K562 (cell line): ENCODE measurements at regions not wholly inside any gene's neighbourhood (a gene's known extent, or its start where the extent isn't known, plus 50 kb on each side); places are given as distances from the start of the nearest gene placed in this dataset.

Source experiments
- ATAC-seq: fragments of 200-7000 bp; cut with Tn5 transposase; 3 replicates; pipeline ENCODE4 v1.9.1; 2020; ENCODE audit warnings: moderate library complexity
- BruUV-seq: library from RNA; stranded (reverse); fragments of 400-500 nt; replicated peaks from 2 replicates; lab custom pipeline; 2021; lab: Mats Ljungman, UMichigan
- CTCF ChIA-PET: fragments of 300-600 bp; formaldehyde crosslinking; extraction: SDS; loops from one replicate; lab custom pipeline; 2021; ENCODE audit warnings: low intra/inter-chr PET ratio; lab: Yijun Ruan, JAX
- POLR2A ChIA-PET: fragments of 300-600, 350-650 bp; sonication (Branson Sonifier 250); formaldehyde crosslinking; extraction: SDS; loops from one replicate; lab custom pipeline; 2021; ENCODE audit warnings: antibody characterized with exemption, inconsistent platforms; lab: Yijun Ruan, JAX
- DNase-seq, 4 experiments: peaks; one replicate each; pipeline versions ENCODE4 v3.0.0 to v3.0.0-alpha.2; 2011 to 2018; ENCODE audit warnings: low spot score in 3 of 4, mixed read lengths in 3 of 4; ENCODE audit errors: extremely low read depth in 1 of 4
- FAIRE-seq: peaks from 2 replicates; lab custom pipeline; 2011; peaks lifted over from hg19 to GRCh38; lab: Jason Lieb, UNC
- H2AFZ ChIP-seq: 2 replicates; pipeline ENCODE4 v1.6.0; 2011; ENCODE audit warnings: low read depth, low read length, control low read depth, inconsistent platforms
- H3K27ac ChIP-seq: fragments of 200-600 bp; 3 replicates; pipeline ENCODE4 v1.8.0; 2011; ENCODE audit warnings: low read depth, mild to moderate bottlenecking, control low read depth, inconsistent platforms, low read length, moderate library complexity, mixed read lengths; ENCODE audit errors: extremely low read depth
- H3K27me3 ChIP-seq, 2 experiments: fragments of 300-600 bp in 1 of 2; 2 replicates in 1 of 2; 3 replicates in 1 of 2; pipeline versions ENCODE4 v1.6.0 to v1.8.0; 2011; ENCODE audit warnings: inconsistent platforms in 2 of 2, low read length in 2 of 2, mild to moderate bottlenecking in 1 of 2, mixed read lengths in 1 of 2, moderate library complexity in 1 of 2; ENCODE audit not compliant: control insufficient read depth in 2 of 2, insufficient read depth in 2 of 2
- H3K36me3 ChIP-seq: fragments of 300-600 bp; 3 replicates; pipeline ENCODE4 v1.8.0; 2011; ENCODE audit warnings: mild to moderate bottlenecking, low read length, inconsistent platforms; ENCODE audit not compliant: control insufficient read depth, insufficient read depth
- H3K4me1 ChIP-seq, 2 experiments: fragments of 200-600 bp in 1 of 2; replicated peaks in 1 of 2; 2 replicates in 1 of 2; 3 replicates in 1 of 2; pipeline versions ENCODE4 v1.5.1 to v1.8.0; 2011; ENCODE audit warnings: inconsistent platforms in 2 of 2, low read length in 2 of 2, mild to moderate bottlenecking in 1 of 2, mixed read lengths in 1 of 2, moderate library complexity in 1 of 2; ENCODE audit not compliant: control insufficient read depth in 2 of 2, insufficient read depth in 2 of 2
- H3K4me2 ChIP-seq: 2 replicates; pipeline ENCODE4 v1.6.1; 2011; ENCODE audit warnings: low read length, control low read depth, inconsistent platforms, mixed read lengths; ENCODE audit not compliant: insufficient read depth
- H3K4me3 ChIP-seq: fragments of 200-600 bp; sonication (generic), shearing (Covaris generic); 2 replicates; pipeline ENCODE4 v1.5.1; 2016; ENCODE audit warnings: control low read depth, inconsistent platforms
- H3K79me2 ChIP-seq: fragments of 200-600 bp; 3 replicates; pipeline ENCODE4 v1.8.0; 2011; ENCODE audit warnings: low read length, inconsistent platforms; ENCODE audit not compliant: control insufficient read depth, insufficient read depth
- H3K9ac ChIP-seq, 2 experiments: 2 replicates each; pipeline versions ENCODE4 v1.6.0 to v1.6.1; 2011; ENCODE audit warnings: low read depth in 2 of 2, low read length in 2 of 2, control low read depth in 1 of 2, inconsistent platforms in 1 of 2, mild to moderate bottlenecking in 1 of 2, mixed read lengths in 1 of 2; ENCODE audit not compliant: insufficient read depth in 1 of 2
- H3K9me1 ChIP-seq: one replicate; pipeline ENCODE4 v1.6.0; 2011; ENCODE audit warnings: inconsistent platforms, mild to moderate bottlenecking, low read length, moderate library complexity; ENCODE audit not compliant: control insufficient read depth, insufficient read depth
- H3K9me3 ChIP-seq: replicated peaks from 2 replicates; pipeline ENCODE4 v1.5.1; 2011; ENCODE audit warnings: low read depth, low read length, inconsistent platforms; ENCODE audit not compliant: control insufficient read depth, insufficient read depth
- H4K20me1 ChIP-seq: replicated peaks from 2 replicates; pipeline ENCODE4 v1.6.1; 2011; ENCODE audit warnings: low read length, inconsistent platforms, mixed read lengths; ENCODE audit not compliant: control insufficient read depth, insufficient read depth
- GTF2A2 ChIP-seq: IDR thresholded peaks from 2 replicates; pipeline ENCODE4 v1.6.1; 2016; ENCODE audit warnings: mild to moderate bottlenecking, missing genetic modification characterization, missing compliant biosample characterization
- PRPF4 ChIP-seq: fragments of 200-400 bp; formaldehyde crosslinking; IDR thresholded peaks from one replicate; pipeline ENCODE4 v1.6.1; 2017; ENCODE audit warnings: low read length, low read depth, mild to moderate bottlenecking; ENCODE audit not compliant: insufficient read depth, poor library complexity, severe bottlenecking
- SMARCA4 ChIP-seq: fragments of 450-650 bp; IDR thresholded peaks from 2 replicates; pipeline ENCODE4 v1.6.1; 2016
- ZNF589 ChIP-seq: fragments of 200-800 bp; sonication (Bioruptor generic); IDR thresholded peaks from 2 replicates; pipeline ENCODE4 v1.6.1; 2016; ENCODE audit warnings: low read depth, missing genetic modification characterization, missing compliant biosample characterization
- ZNF780A ChIP-seq: fragments of 250-450 bp; sonication (Bioruptor Pico); IDR thresholded peaks from 2 replicates; pipeline ENCODE4 v1.5.0; 2021; ENCODE audit warnings: mild to moderate bottlenecking
- WGBS: fragments of 100-300 bp; shearing (Covaris generic); methylation state at CpG from one replicate; pipeline ENCODE4 v1.1.6; 2016; ENCODE audit warnings: low coverage, mixed read lengths; ENCODE audit not compliant: insufficient coverage; ENCODE audit errors: missing lambda C conversion rate; 5-methylcytosine and 5-hydroxymethylcytosine counted together
- in situ Hi-C: fragments of 300-500 bp; cut with MboI; formaldehyde crosslinking; loops from 4 replicates; pipeline ENCODE4 v1.15.0; 2018; ENCODE audit warnings: inconsistent platforms, mixed read lengths
- intact Hi-C: fragments of 100-400 bp; cut with micrococcal nuclease; formaldehyde crosslinking; loops from 2 replicates; pipeline ENCODE4 v1.14.2; 2022

DNA sequence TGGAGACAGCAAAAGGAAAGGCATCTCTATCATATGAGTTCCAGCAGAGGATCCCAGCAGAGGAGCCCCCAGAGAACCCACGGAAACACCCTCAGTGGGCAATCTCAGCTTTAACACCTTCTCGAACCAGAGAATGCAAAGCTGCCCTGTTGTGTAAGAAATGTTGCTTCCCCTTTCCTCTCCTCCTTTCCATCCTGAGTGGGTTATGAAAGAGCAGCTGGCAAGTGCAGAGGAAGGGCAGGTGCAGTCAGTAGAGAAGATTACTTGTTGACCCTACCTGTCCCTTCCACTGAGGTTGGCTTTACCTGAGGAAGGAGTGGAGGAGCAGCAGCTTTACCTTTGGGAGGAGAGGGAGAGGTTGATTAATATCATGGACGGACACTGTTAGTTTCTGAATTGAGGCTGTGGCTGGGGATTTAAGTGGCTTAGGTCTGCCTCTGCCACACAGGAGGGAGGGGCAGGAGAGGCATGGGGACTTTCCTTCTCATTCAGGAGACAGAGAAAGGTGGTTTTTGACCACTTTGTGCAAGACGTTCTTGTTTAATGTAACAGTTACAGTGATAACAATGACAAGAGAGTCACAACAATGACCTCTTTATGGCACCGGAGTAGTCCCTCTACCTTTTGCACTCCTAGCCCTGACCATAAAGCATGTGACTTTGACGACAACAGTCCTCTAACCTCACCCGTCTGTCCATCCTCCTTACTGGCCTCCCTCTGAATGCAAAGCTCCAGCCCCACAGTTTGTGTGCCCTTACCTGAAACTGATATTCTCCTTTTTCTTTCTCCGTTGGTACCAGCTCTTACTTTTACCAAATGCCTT, 254.8 kb downstream of the NSG2 start:
- no TSS peak for BruUV-seq
- intact Hi-C loops (no loop called here), in situ Hi-C loops (loop anchor here (25.0 kb wide), 1 partner anchor 1588 kb away; no protein-coding TSS in a partner anchor)
- H3K9me1 ChIP-seq = no peaks in the 10 kb centered on the region
- POLR2A ChIA-PET = no interaction called here
- H3K4me2 ChIP-seq = no peak overlapping the region
- CTCF ChIA-PET = no interaction called here
- H4K20me1 ChIP-seq = no peaks in the 10 kb centered on the region
- no peaks in the 10 kb centered on the region for H3K4me1 ChIP-seq
- H3K79me2 ChIP-seq = no peaks in the 10 kb centered on the region
- H3K27me3 ChIP-seq = peaks cover 0 to 15% of the 10 kb centered on the region in 2 experiments; a peak in 2 of 5 replicates
- WGBS = 0% methylated on average over 8 of the region's 8 CpGs
- no peaks in the 10 kb centered on the region for H3K36me3 ChIP-seq
- H3K27ac ChIP-seq = no peak overlapping the region
- FAIRE-seq (no peak), ATAC-seq (no peak), DNase-seq (no peak)
- no peak overlapping the region for H3K9ac ChIP-seq
- H3K4me3 ChIP-seq = no peak overlapping the region
- H3K9me3 ChIP-seq = no peaks in the 10 kb centered on the region
- TF ChIP-seq GTF2A2 (tag) (no peak), PRPF4 (no peak), ZNF589 (CRISPR knock-in tag) (no peak), ZNF780A (no peak), SMARCA4 (no peak)
- TF ChIP-seq, all 486 proteins: peak for 0
- H2AFZ ChIP-seq = no peak overlapping the region
